ENCODE measurements at regions not wholly inside any gene's neighbourhood (a gene's known extent, or its start where the extent isn't known, plus 50 kb on each side); places are given as distances from the start of the nearest gene placed in this dataset.

- no peaks in the 10 kb centered on the region for H3K4me1 ChIP-seq
- in situ Hi-C loops (cut with MboI; ENCODE audit: low sequenced_read_pairs): no loop called here
- H3K27me3 ChIP-seq (ENCODE audit: low read depth): peaks cover 9% of the 10 kb centered on the region
- no peaks in the 10 kb centered on the region for H3K9me3 ChIP-seq
- no peak overlapping the region for H3K4me3 ChIP-seq
- H3K36me3 ChIP-seq (replicated peaks): no peaks in the 10 kb centered on the region
- no peak for DNase-seq (ENCODE audit: low spot score in 2 of 2)
Observed at GRCh38 chr21:26756491-26757159, 88.6 kb downstream of the ADAMTS1 start.

GRCh38 chr21:26754853-26755252, 90.4 kb downstream of the ADAMTS1 start:
- H3K36me3 ChIP-seq (replicated peaks): no peaks in the 10 kb centered on the region
- in situ Hi-C loops (cut with MboI; ENCODE audit: low sequenced_read_pairs): no loop called here
- DNase-seq (ENCODE audit: low spot score in 2 of 2): no peak
- H3K4me3 ChIP-seq: no peak overlapping the region
- H3K4me1 ChIP-seq: no peaks in the 10 kb centered on the region
- peaks cover 9% of the 10 kb centered on the region for H3K27me3 ChIP-seq (ENCODE audit: low read depth)
- no peaks in the 10 kb centered on the region for H3K9me3 ChIP-seq

- in situ Hi-C loops (cut with MboI; ENCODE audit: low sequenced_read_pairs): no loop called here
- H3K4me3 ChIP-seq: no peak overlapping the region
- H3K9me3 ChIP-seq: no peaks in the 10 kb centered on the region
- peaks cover 7% of the 10 kb centered on the region for H3K27me3 ChIP-seq (ENCODE audit: low read depth)
- H3K36me3 ChIP-seq (replicated peaks): no peaks in the 10 kb centered on the region
- peak in 1 of 2 experiments; percentile 25 for DNase-seq (ENCODE audit: low spot score in 2 of 2)
- no peaks in the 10 kb centered on the region for H3K4me1 ChIP-seq
Observed at GRCh38 chr21:26753822-26754221, 91.4 kb downstream of the ADAMTS1 start.

GRCh38 chr21:26752849-26753248, 92.4 kb downstream of the ADAMTS1 start:
- Histone ChIP-seq H3K4me1 (no peaks in the 10 kb centered on the region), H3K27me3 (ENCODE audit: low read depth) (peaks cover 11% of the 10 kb centered on the region), H3K4me3 (no peak overlapping the region), H3K9me3 (no peaks in the 10 kb centered on the region), H3K36me3 (replicated peaks) (no peaks in the 10 kb centered on the region)
- no peak for DNase-seq (ENCODE audit: low spot score in 2 of 2)
- in situ Hi-C loops (cut with MboI; ENCODE audit: low sequenced_read_pairs): no loop called here

GRCh38 chr21:26751305-26751704, 93.9 kb downstream of the ADAMTS1 start:
- no peaks in the 10 kb centered on the region for H3K9me3 ChIP-seq
- H3K36me3 ChIP-seq (replicated peaks): no peaks in the 10 kb centered on the region
- in situ Hi-C loops (cut with MboI; ENCODE audit: low sequenced_read_pairs): no loop called here
- H3K27me3 ChIP-seq (ENCODE audit: low read depth): peaks cover 11% of the 10 kb centered on the region
- no peaks in the 10 kb centered on the region for H3K4me1 ChIP-seq
- H3K4me3 ChIP-seq: no peak overlapping the region
- DNase-seq (ENCODE audit: low spot score in 2 of 2): no peak

GRCh38 chr21:26748066-26748465, 97.1 kb downstream of the ADAMTS1 start:
- in situ Hi-C loops (cut with MboI; ENCODE audit: low sequenced_read_pairs): no loop called here

GRCh38 chr21:26747216-26747615, 98.0 kb downstream of the ADAMTS1 start:
- in situ Hi-C loops (cut with MboI; ENCODE audit: low sequenced_read_pairs): no loop called here
- no peaks in the 10 kb centered on the region for H3K9me3 ChIP-seq
- H3K4me1 ChIP-seq: no peaks in the 10 kb centered on the region
- H3K27me3 ChIP-seq (ENCODE audit: low read depth): peaks cover 17% of the 10 kb centered on the region
- DNase-seq (ENCODE audit: low spot score in 2 of 2): no peak
- H3K36me3 ChIP-seq (replicated peaks): no peaks in the 10 kb centered on the region
- H3K4me3 ChIP-seq: no peak overlapping the region

More at GRCh38 chr21:26748066-26748465, 97.1 kb downstream of the ADAMTS1 start:
- no peak for DNase-seq (ENCODE audit: low spot score in 2 of 2)
- Histone ChIP-seq H3K9me3 (no peaks in the 10 kb centered on the region), H3K4me3 (no peak overlapping the region), H3K27me3 (ENCODE audit: low read depth) (peaks cover 15% of the 10 kb centered on the region), H3K36me3 (replicated peaks) (no peaks in the 10 kb centered on the region), H3K4me1 (no peaks in the 10 kb centered on the region)

GRCh38 chr21:26743524-26743923, 101.7 kb downstream of the ADAMTS1 start:
- Histone ChIP-seq H3K4me3 (no peak overlapping the region), H3K4me1 (no peaks in the 10 kb centered on the region), H3K36me3 (replicated peaks) (no peaks in the 10 kb centered on the region), H3K9me3 (no peaks in the 10 kb centered on the region), H3K27me3 (ENCODE audit: low read depth) (peaks cover 20% of the 10 kb centered on the region)
- no peak for DNase-seq (ENCODE audit: low spot score in 2 of 2)
- in situ Hi-C loops (cut with MboI; ENCODE audit: low sequenced_read_pairs): no loop called here

GRCh38 chr21:26739189-26739588, 106.0 kb downstream of the ADAMTS1 start:
- in situ Hi-C loops (cut with MboI; ENCODE audit: low sequenced_read_pairs): no loop called here
- no peak for DNase-seq (ENCODE audit: low spot score in 2 of 2)
- no peaks in the 10 kb centered on the region for H3K9me3 ChIP-seq
- H3K4me1 ChIP-seq: no peaks in the 10 kb centered on the region
- peaks cover 23% of the 10 kb centered on the region for H3K27me3 ChIP-seq (ENCODE audit: low read depth)
- no peak overlapping the region for H3K4me3 ChIP-seq
- no peaks in the 10 kb centered on the region for H3K36me3 ChIP-seq (replicated peaks)

- no peak overlapping the region for H3K4me3 ChIP-seq
- no peak for DNase-seq (ENCODE audit: low spot score in 2 of 2)
- peaks cover 13% of the 10 kb centered on the region for H3K27me3 ChIP-seq (ENCODE audit: low read depth)
- no peaks in the 10 kb centered on the region for H3K4me1 ChIP-seq
- H3K36me3 ChIP-seq (replicated peaks): no peaks in the 10 kb centered on the region
- in situ Hi-C loops (cut with MboI; ENCODE audit: low sequenced_read_pairs): no loop called here
- H3K9me3 ChIP-seq: no peaks in the 10 kb centered on the region
Observed at GRCh38 chr21:26736449-26736848, 108.8 kb downstream of the ADAMTS1 start.

- Histone ChIP-seq H3K4me1 (no peaks in the 10 kb centered on the region), H3K36me3 (replicated peaks) (no peaks in the 10 kb centered on the region), H3K27me3 (ENCODE audit: low read depth) (peaks cover 19% of the 10 kb centered on the region), H3K9me3 (no peaks in the 10 kb centered on the region), H3K4me3 (no peak overlapping the region)
- in situ Hi-C loops (cut with MboI; ENCODE audit: low sequenced_read_pairs): no loop called here
- peak; percentile 32 to 68 for DNase-seq (ENCODE audit: low spot score in 2 of 2)
Observed at GRCh38 chr21:26732432-26733221, 112.6 kb downstream of the ADAMTS1 start.

GRCh38 chr21:26719750-26720149, 125.5 kb downstream of the ADAMTS1 start:
- Histone ChIP-seq H3K4me1 (no peaks in the 10 kb centered on the region), H3K9me3 (no peaks in the 10 kb centered on the region), H3K4me3 (no peak overlapping the region), H3K27me3 (ENCODE audit: low read depth) (no peaks in the 10 kb centered on the region), H3K36me3 (replicated peaks) (no peaks in the 10 kb centered on the region)
- in situ Hi-C loops (cut with MboI; ENCODE audit: low sequenced_read_pairs): loop anchor here (5.0 to 25.0 kb wide), 3 partner anchors 837 to 1107 kb away; partner anchors contain the start of gene MRPL39
- DNase-seq (ENCODE audit: low spot score in 2 of 2): no peak

GRCh38 chr21:26717146-26717739, 128.0 kb downstream of the ADAMTS1 start:
- no peaks in the 10 kb centered on the region for H3K27me3 ChIP-seq (ENCODE audit: low read depth)
- DNase-seq (ENCODE audit: low spot score in 2 of 2): peak in 1 of 2 experiments; percentile 40
- H3K4me3 ChIP-seq: no peak overlapping the region
- no peaks in the 10 kb centered on the region for H3K4me1 ChIP-seq
- in situ Hi-C loops (cut with MboI; ENCODE audit: low sequenced_read_pairs): loop anchor here (5.0 to 25.0 kb wide), 3 partner anchors 835 to 1105 kb away; partner anchors contain the start of gene MRPL39
- H3K36me3 ChIP-seq (replicated peaks): no peaks in the 10 kb centered on the region
- no peaks in the 10 kb centered on the region for H3K9me3 ChIP-seq
